ENCODE measurements at regions not wholly inside any gene's neighbourhood (a gene's known extent, or its start where the extent isn't known, plus 50 kb on each side); places are given as distances from the start of the nearest gene placed in this dataset.
"Not testable (repeated sequence)": the region's sequence is repeated elsewhere in the genome, so short reads cannot be mapped to it uniquely, and the experiment has no call there.

GRCh38 chr4:162978398-162978797, 188.3 kb downstream of the NAF1 start:
- H3K4me3 ChIP-seq (ENCODE audit: control insufficient read depth, low read depth, low read length), result no peak overlapping the region
- DNase-seq (ENCODE audit: low read depth), result no peak

GRCh38 chr4:162977788-162978187, 188.9 kb downstream of the NAF1 start:
- DNase-seq (ENCODE audit: low read depth), result no peak
- no peak overlapping the region for H3K4me3 ChIP-seq (ENCODE audit: control insufficient read depth, low read depth, low read length)
- no peak for TF ChIP-seq CTCF (IDR thresholded peaks at IDR 0.05; ENCODE audit: control insufficient read depth, insufficient read depth, low read depth, low read length, missing control alignments)

More at GRCh38 chr4:162978398-162978797, 188.3 kb downstream of the NAF1 start:
- no peak for TF ChIP-seq CTCF (IDR thresholded peaks at IDR 0.05; ENCODE audit: control insufficient read depth, insufficient read depth, low read depth, low read length, missing control alignments)

GRCh38 chr4:162972661-162973330, 193.9 kb downstream of the NAF1 start:
- no peak for DNase-seq (ENCODE audit: low read depth)
- no peak overlapping the region for H3K4me3 ChIP-seq (ENCODE audit: control insufficient read depth, low read depth, low read length)
- no peak for TF ChIP-seq CTCF (IDR thresholded peaks at IDR 0.05; ENCODE audit: control insufficient read depth, insufficient read depth, low read depth, low read length, missing control alignments)

GRCh38 chr4:162969194-162969593, 197.5 kb downstream of the NAF1 start:
- DNase-seq (ENCODE audit: low read depth), result no peak
- H3K4me3 ChIP-seq (ENCODE audit: control insufficient read depth, low read depth, low read length), result no peak overlapping the region
- no peak for TF ChIP-seq CTCF (IDR thresholded peaks at IDR 0.05; ENCODE audit: control insufficient read depth, insufficient read depth, low read depth, low read length, missing control alignments)

- not testable (repeated sequence) for DNase-seq (ENCODE audit: low read depth); H3K4me3 ChIP-seq (ENCODE audit: control insufficient read depth, low read depth, low read length)
These were observed 200.7 kb downstream of the NAF1 start for GRCh38 chr4:162965978-162966377.

- no peak for TF ChIP-seq CTCF (IDR thresholded peaks at IDR 0.05; ENCODE audit: control insufficient read depth, insufficient read depth, low read depth, low read length, missing control alignments)
- DNase-seq (ENCODE audit: low read depth), result no peak
These were observed 207.6 kb downstream of the NAF1 start for GRCh38 chr4:162959046-162959445.

GRCh38 chr4:162957521-162958143, 209.1 kb downstream of the NAF1 start:
- no peak overlapping the region for H3K4me3 ChIP-seq (ENCODE audit: control insufficient read depth, low read depth, low read length)
- no peak for DNase-seq (ENCODE audit: low read depth)
- TF ChIP-seq CTCF (IDR thresholded peaks at IDR 0.05; ENCODE audit: control insufficient read depth, insufficient read depth, low read depth, low read length, missing control alignments), result no peak

More at GRCh38 chr4:162959046-162959445, 207.6 kb downstream of the NAF1 start:
- H3K4me3 ChIP-seq (ENCODE audit: control insufficient read depth, low read depth, low read length), result no peak overlapping the region
